GM23338 (cell line): ENCODE measurements at regions not wholly inside any gene's neighbourhood (a gene's known extent, or its start where the extent isn't known, plus 50 kb on each side); places are given as distances from the start of the nearest gene placed in this dataset.
"Not testable (repeated sequence)": the region's sequence is repeated elsewhere in the genome, so short reads cannot be mapped to it uniquely, and the experiment has no call there.

Source experiments
- ATAC-seq: fragments of 200-7000 bp; cut with Tn5 transposase; 3 replicates; pipeline ENCODE4 v1.9.1; 2020
- DNase-seq: peaks from one replicate; pipeline ENCODE4 v3.0.0-alpha.2; 2015; ENCODE audit warnings: low spot score
- H2AFZ ChIP-seq: fragments of 200-600 bp; sonication (generic); 2 replicates; pipeline ENCODE4 v1.8.0; 2016; ENCODE audit warnings: antibody characterized with exemption, mild to moderate bottlenecking, moderate library complexity
- H3F3A ChIP-seq: fragments of 200-600 bp; sonication (generic); replicated peaks from 2 replicates; pipeline ENCODE4 v1.8.0; 2017; ENCODE audit warnings: antibody characterized with exemption, mixed run types, low read depth
- H3K27ac ChIP-seq: fragments of 200-600 bp; sonication (generic); 2 replicates; pipeline ENCODE4 v1.6.1; 2016; ENCODE audit warnings: low read depth
- H3K27me3 ChIP-seq: fragments of 200-600 bp; sonication (generic); 2 replicates; pipeline ENCODE4 v1.8.0; 2016; ENCODE audit warnings: mild to moderate bottlenecking, mixed run types, moderate library complexity; ENCODE audit not compliant: insufficient read depth
- H3K36me3 ChIP-seq: fragments of 200-600 bp; sonication (generic); 2 replicates; pipeline ENCODE4 v1.8.0; 2016; ENCODE audit warnings: mild to moderate bottlenecking; ENCODE audit not compliant: insufficient read depth
- H3K4me1 ChIP-seq: fragments of 200-600 bp; sonication (generic); 2 replicates; pipeline ENCODE4 v1.8.0; 2016; ENCODE audit warnings: mild to moderate bottlenecking, moderate library complexity; ENCODE audit not compliant: insufficient read depth
- H3K4me2 ChIP-seq: fragments of 200-600 bp; sonication (generic); 2 replicates; pipeline ENCODE4 v1.7.1; 2017; ENCODE audit warnings: mixed run types
- H3K4me3 ChIP-seq: fragments of 200-600 bp; sonication (generic); 2 replicates; pipeline ENCODE4 v1.6.1; 2016; ENCODE audit warnings: mixed run types
- H3K79me2 ChIP-seq: fragments of 200-600 bp; sonication (generic); replicated peaks from 2 replicates; pipeline ENCODE4 v1.8.0; 2017; ENCODE audit warnings: mild to moderate bottlenecking; ENCODE audit not compliant: insufficient read depth
- H3K9me2 ChIP-seq: fragments of 200-600 bp; sonication (generic); 2 replicates; pipeline ENCODE4 v1.8.0; 2017; ENCODE audit not compliant: insufficient read depth
- H4K20me1 ChIP-seq: fragments of 200-600 bp; sonication (generic); replicated peaks from 2 replicates; pipeline ENCODE4 v1.8.0; 2017; ENCODE audit warnings: mild to moderate bottlenecking; ENCODE audit not compliant: insufficient read depth
- H3K27ac Mint-ChIP-seq: 2 replicates; pipeline ENCODE4 v1.8.0; 2020; ENCODE audit warnings: inconsistent platforms, mild to moderate bottlenecking, moderate library complexity, mixed read lengths
- H3K27me3 Mint-ChIP-seq: 3 replicates; pipeline ENCODE4 v1.8.0; 2022; ENCODE audit warnings: low read depth, mild to moderate bottlenecking, moderate library complexity, mixed read lengths, inconsistent platforms; ENCODE audit not compliant: insufficient read depth, poor library complexity
- H3K36me3 Mint-ChIP-seq: 3 replicates; pipeline ENCODE4 v1.8.0; 2021; ENCODE audit warnings: low read depth, mild to moderate bottlenecking, inconsistent platforms, moderate library complexity, mixed read lengths
- H3K4me1 Mint-ChIP-seq: 3 replicates; pipeline ENCODE4 v1.8.0; 2020; ENCODE audit warnings: mild to moderate bottlenecking, inconsistent platforms, mixed read lengths
- H3K4me3 Mint-ChIP-seq: 3 replicates; pipeline ENCODE4 v1.8.0; 2021; ENCODE audit warnings: moderate library complexity, mild to moderate bottlenecking, inconsistent platforms, mixed read lengths
- H3K9me3 Mint-ChIP-seq: 3 replicates; pipeline ENCODE4 v1.8.0; 2020; ENCODE audit warnings: moderate library complexity, mild to moderate bottlenecking, inconsistent platforms, mixed read lengths

DNA sequence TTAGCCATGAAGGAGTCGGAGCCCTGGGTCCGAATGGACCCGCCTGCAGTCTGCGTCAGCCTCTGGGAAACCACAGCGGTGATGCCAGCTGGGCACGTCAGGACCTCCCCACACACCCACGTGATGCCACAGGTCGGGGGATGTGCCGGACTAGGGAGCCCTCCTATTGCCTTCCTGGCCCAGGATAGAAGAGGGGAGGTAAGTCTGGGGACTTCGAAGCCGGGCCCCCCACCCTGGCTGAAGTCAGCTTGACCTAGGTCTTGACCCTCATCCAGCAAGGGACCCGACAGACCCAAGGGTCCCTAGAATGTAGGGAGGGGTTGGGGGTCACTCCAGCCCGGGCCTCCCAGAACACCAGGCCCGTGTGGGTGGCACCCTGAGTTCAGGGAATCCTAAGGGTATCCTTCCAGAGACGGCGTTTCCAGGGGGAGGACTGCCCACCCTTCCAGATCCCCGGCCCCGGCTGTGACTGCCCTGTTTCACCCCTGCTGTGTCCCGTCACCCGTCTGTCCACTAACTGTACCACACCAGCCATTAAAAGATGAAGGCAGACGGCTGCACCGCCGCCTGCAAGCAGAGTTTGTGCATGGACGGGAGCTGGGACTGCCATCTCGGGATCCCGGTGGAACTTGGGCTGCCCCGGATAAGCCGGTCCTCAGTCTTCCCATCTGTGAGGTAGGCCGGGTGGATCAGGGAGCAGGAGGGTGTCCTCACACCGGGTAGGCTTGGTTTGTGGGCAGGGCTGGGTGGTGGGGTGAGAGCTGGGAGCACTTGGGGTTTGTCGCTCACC is 435.3 kb upstream of the ZNF722 start:
- H3K36me3 ChIP-seq, H3K4me1 ChIP-seq, DNase-seq, H3K4me3 Mint-ChIP-seq, ATAC-seq, H2AFZ ChIP-seq, H3K27ac ChIP-seq, H3K4me2 ChIP-seq, H3K27me3 Mint-ChIP-seq, H3K4me1 Mint-ChIP-seq, H3K4me3 ChIP-seq, H3K79me2 ChIP-seq, H4K20me1 ChIP-seq, H3F3A ChIP-seq, H3K9me2 ChIP-seq, H3K27ac Mint-ChIP-seq, H3K27me3 ChIP-seq: not testable (repeated sequence)
- Mint-ChIP-seq H3K9me3 (peaks cover 56% of the 10 kb centered on the region), H3K36me3 (peaks cover 15% of the 10 kb centered on the region; the same call in 2 of the 3 replicates)

DNA sequence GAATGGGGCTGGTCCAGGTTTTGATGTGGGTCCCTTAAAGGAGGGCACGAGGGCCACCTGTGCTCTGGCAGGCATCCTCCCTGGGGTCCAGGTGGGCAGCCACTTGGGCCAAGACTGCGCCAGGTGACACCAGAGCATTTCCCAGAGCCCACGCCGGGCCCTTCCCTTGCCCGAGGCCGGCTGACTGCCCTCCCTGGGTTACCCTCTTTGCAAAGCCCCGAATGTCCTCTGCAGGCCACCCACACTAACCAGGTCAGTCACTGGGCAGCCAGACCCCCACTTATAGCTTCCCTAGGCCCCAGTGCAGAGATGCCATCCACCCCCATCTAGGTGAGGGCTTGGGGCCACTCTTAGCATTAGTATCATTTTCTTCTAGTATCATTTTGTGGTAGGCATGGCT is 433.8 kb upstream of the ZNF722 start:
- H4K20me1 ChIP-seq, H3K4me2 ChIP-seq, H3K27ac ChIP-seq, H3K4me1 ChIP-seq, H3K9me2 ChIP-seq, H3F3A ChIP-seq, H3K36me3 ChIP-seq, H3K4me3 ChIP-seq, H3K27me3 Mint-ChIP-seq, H3K4me1 Mint-ChIP-seq, H3K4me3 Mint-ChIP-seq, H3K79me2 ChIP-seq, H2AFZ ChIP-seq, H3K27me3 ChIP-seq, H3K27ac Mint-ChIP-seq, ATAC-seq, DNase-seq: not testable (repeated sequence)
- peaks cover 19% of the 10 kb centered on the region; the same call in 2 of the 3 replicates for H3K36me3 Mint-ChIP-seq
- H3K9me3 Mint-ChIP-seq, result peaks cover 54% of the 10 kb centered on the region

DNA sequence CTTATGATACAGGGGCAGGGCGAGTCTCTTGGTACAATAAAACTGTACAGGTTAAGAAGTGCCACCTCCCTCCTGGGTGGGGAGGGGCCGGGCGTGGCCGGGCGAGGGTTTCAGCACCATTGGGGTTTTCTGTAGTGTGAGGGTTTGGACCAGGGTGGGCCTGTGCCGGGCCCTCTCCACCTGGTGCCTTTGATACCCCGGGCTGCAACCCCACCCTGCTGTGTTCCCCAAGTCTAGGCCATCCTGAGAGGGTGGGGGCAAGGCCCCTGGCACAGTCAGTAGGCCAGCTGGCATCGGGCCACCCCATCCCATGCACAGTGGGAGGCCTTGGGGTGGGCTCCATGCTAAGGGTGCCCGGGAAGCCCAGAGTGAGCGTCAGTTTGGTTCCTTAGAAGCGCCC is 431.8 kb upstream of the ZNF722 start:
- H3K27me3 ChIP-seq, DNase-seq, H3F3A ChIP-seq, H3K4me1 Mint-ChIP-seq, H3K27ac ChIP-seq, H3K4me3 ChIP-seq, H3K4me1 ChIP-seq, H3K4me2 ChIP-seq, H3K4me3 Mint-ChIP-seq, H3K79me2 ChIP-seq, H2AFZ ChIP-seq, H4K20me1 ChIP-seq, ATAC-seq, H3K27me3 Mint-ChIP-seq, H3K9me2 ChIP-seq, H3K27ac Mint-ChIP-seq, H3K36me3 ChIP-seq: not testable (repeated sequence)
- peaks cover 56% of the 10 kb centered on the region for H3K9me3 Mint-ChIP-seq
- H3K36me3 Mint-ChIP-seq, result peaks cover 23% of the 10 kb centered on the region

DNA sequence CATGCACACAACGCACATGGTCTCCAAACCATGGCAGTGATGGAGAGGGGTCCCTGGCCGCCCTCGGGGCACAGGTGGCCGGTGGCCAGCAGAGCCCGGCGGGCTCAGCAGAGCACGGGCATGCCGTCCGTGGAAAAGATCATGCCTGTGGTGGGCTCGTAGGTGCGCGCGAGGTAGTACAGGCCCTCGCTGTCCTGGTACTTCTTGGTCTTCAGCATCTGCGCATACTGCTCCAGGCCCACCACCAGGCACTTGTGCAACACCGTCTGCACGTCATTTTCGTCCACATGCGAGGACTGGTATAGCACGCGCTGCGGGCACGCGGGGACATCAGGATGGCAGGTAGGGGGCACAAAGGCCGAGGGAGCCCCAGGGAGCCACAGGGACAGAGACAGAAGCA is 431.0 kb upstream of the ZNF722 start:
- not testable (repeated sequence) for H3K27me3 Mint-ChIP-seq, H3K79me2 ChIP-seq, H3K4me1 ChIP-seq, DNase-seq, H2AFZ ChIP-seq, H3K4me3 ChIP-seq, H3K36me3 ChIP-seq, H3F3A ChIP-seq, H3K9me2 ChIP-seq, H3K27ac ChIP-seq, H3K27me3 ChIP-seq, H3K4me1 Mint-ChIP-seq, ATAC-seq, H3K4me2 ChIP-seq, H3K4me3 Mint-ChIP-seq, H4K20me1 ChIP-seq, H3K27ac Mint-ChIP-seq
- H3K36me3 Mint-ChIP-seq, result peaks cover 23% of the 10 kb centered on the region
- peaks cover 61% of the 10 kb centered on the region for H3K9me3 Mint-ChIP-seq

DNA sequence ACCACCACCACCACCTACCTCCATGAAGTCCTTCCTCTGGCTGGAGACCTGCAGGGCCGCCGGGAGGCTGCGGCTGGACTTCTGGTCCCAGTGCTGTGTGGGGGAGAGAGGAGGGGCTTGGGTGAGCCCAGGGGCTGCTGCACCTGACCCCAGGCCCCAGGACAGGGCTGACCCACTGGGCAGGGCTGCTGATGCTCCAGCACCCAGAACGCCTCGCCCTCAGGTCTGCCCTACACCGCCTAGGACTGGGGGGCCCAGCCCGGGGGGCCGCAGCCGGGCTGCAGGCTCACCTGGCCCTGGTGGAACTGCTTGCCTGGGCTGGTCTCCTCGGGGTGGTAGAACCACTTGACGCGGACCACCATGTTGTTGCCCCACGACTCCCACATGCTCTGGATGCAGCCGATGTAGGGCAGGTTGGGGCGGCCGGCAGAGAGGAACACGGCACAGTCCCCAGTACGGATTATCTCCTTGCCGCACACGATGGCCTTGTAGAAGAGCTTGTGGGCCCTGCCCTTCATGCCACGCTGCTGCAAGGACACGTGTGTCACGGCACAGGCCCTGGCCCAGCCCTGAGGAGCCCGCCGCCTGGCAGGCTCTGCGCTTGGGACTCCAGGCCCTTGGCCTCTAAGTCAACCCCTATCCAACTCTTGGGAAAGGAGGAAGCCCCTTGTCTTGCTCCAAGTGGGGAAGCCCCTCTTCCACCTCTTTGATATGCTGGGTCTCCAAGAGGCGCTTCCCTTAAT is 429.9 kb upstream of the ZNF722 start:
- H3K9me2 ChIP-seq, H4K20me1 ChIP-seq, H3K4me1 Mint-ChIP-seq, H3K4me3 Mint-ChIP-seq, H3K36me3 ChIP-seq, DNase-seq, H3F3A ChIP-seq, H3K27ac Mint-ChIP-seq, H3K27me3 ChIP-seq, H3K79me2 ChIP-seq, H3K27ac ChIP-seq, H3K27me3 Mint-ChIP-seq, H2AFZ ChIP-seq, H3K4me2 ChIP-seq, H3K4me1 ChIP-seq, H3K4me3 ChIP-seq, ATAC-seq: not testable (repeated sequence)
- peaks cover 61% of the 10 kb centered on the region for H3K9me3 Mint-ChIP-seq
- H3K36me3 Mint-ChIP-seq, result peaks cover 25% of the 10 kb centered on the region

DNA sequence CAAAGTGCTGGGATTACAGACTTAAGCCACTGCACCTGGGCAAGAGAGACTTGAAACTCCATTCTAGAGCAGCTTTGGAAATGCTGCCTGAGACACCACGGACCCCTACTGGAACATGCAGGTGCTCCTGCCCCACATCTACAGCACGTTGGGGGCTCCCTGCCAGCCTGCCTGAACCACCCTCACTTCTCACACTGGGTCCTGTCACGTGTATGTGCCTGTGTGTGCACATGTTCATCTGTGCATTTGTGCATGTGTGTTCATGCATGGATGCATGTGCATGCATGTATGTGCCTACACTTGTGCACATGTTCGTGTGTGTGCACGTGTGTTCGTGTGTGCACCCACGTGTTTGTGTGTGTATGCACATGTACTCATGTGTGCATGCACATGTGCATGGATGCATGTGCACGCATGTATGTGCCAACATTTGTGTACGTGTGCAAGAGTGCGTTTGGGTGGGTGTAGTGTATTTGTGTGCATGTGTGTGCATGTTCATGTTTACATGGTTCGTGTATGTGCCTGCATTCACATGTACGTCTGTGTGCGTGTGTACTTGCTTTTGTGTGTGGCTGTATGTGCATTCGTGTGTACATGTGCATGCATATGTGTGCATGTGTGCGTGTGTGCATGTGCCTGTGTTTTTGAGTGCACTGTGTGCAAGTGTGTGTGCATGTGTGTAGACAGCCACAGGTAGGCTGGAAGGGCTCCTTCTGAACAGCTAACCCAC is 428.1 kb upstream of the ZNF722 start:
- H3K9me2 ChIP-seq, H3K79me2 ChIP-seq, H3K27ac Mint-ChIP-seq, H3F3A ChIP-seq, ATAC-seq, H3K4me1 ChIP-seq, H3K4me1 Mint-ChIP-seq, H3K4me2 ChIP-seq, H3K27me3 ChIP-seq, H3K27me3 Mint-ChIP-seq, H3K4me3 Mint-ChIP-seq, H2AFZ ChIP-seq, H3K27ac ChIP-seq, H4K20me1 ChIP-seq, DNase-seq, H3K36me3 ChIP-seq, H3K4me3 ChIP-seq: not testable (repeated sequence)
- Mint-ChIP-seq H3K9me3 (peaks cover 64% of the 10 kb centered on the region), H3K36me3 (peaks cover 30% of the 10 kb centered on the region)
